HG02588 (cell line): ENCODE measurements at regions not wholly inside any gene's neighbourhood (a gene's known extent, or its start where the extent isn't known, plus 50 kb on each side); places are given as distances from the start of the nearest gene placed in this dataset.

Source experiments
- ATAC-seq: cut with Tn5 transposase; IDR thresholded peaks from one replicate; pipeline ENCODE4 v1.9.1; 2021; ENCODE audit warnings: mild to moderate bottlenecking, moderate library complexity; ENCODE audit not compliant: unreplicated experiment

- no peak for ATAC-seq
Observed at GRCh38 chr5:3811116-3811515, 215.5 kb downstream of the IRX1 start.

DNA sequence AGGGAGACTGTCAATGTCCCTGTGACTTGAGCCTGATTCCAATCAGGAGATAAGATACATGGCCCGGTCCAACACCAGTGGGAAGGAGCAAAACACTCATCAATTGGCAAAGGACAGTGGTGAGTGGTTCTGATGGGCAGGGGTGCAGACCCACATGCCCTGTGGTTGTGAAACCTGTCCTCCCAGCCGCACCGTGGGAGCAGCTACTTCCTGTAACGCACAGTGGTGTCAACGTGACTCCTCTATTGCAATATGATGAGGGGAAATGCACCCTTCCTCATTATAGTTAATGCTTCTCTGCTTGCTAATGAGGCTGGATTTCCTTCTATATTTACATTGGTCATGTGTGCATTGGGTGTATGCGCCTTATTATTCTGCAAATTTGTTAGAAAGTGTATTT, 223.0 kb downstream of the IRX1 start:
- no peak for ATAC-seq

GRCh38 chr5:3825531-3826451, 230.2 kb downstream of the IRX1 start:
- ATAC-seq = no peak

GRCh38 chr5:3827624-3828023, 232.0 kb downstream of the IRX1 start:
- ATAC-seq = no peak

GRCh38 chr5:3828761-3829160, 233.1 kb downstream of the IRX1 start:
- no peak for ATAC-seq

DNA sequence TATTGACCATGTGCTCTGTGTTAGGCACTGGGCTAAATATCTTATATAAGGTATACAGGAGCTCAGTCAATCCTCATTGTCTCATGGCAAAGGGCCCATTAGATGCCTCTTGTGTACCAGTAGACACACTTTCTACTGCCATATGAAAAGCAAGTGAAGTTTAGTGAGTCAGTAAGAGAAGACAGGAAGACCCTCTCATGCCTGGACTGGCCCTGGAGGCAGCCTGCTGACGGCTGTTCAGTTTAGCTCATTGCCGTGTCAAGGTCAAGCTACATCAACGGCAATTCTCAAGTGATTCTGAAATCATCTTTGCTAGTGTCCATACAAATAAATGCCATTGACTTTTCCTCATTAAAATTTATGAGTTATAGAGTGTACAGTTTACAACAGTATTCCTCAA, 237.9 kb downstream of the IRX1 start:
- ATAC-seq = no peak

DNA sequence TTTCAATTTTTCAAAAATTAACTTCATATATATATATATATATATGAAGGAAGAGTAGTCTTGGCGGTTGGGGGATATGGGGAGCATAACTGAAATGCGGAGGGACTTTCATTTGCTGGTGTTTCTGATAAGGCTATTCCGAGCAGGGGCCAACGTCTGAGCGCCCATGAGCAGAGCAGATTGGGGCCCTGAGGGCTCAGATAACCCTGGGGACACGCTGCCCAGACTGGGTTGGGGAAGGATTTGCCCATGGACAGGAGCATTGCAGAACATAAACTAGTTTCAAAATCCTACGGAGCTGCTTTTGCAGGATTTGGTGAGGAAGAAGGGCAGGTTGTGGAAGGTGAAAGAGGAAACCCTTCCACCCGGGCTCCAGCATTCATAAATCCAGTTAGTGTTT, 240.2 kb downstream of the IRX1 start:
- ATAC-seq = no peak

DNA sequence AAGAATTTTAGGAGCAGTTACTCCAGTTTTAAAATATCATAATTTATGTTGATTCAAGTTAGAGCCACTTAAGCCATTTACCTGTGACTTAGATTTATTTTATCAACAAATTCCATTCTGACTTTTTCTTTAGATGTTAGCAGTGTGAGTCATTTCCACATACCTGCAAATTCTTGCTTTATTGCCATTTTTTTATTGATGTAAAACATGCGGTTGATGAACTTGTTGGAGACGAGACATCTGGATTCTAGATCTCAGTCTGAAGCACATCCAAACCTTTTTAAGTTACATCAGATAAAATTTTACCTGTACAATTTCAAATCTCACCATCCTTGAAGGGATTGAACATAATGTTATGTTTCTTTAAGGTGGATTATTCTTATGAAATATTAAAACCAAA, 240.9 kb downstream of the IRX1 start:
- ATAC-seq = no peak

- no peak for ATAC-seq
Observed at GRCh38 chr5:3837506-3837905, 241.9 kb downstream of the IRX1 start.

- no peak for ATAC-seq
Observed at GRCh38 chr5:3839151-3839550, 243.5 kb downstream of the IRX1 start.

GRCh38 chr5:3842591-3842990, 247.0 kb downstream of the IRX1 start:
- ATAC-seq = no peak

DNA sequence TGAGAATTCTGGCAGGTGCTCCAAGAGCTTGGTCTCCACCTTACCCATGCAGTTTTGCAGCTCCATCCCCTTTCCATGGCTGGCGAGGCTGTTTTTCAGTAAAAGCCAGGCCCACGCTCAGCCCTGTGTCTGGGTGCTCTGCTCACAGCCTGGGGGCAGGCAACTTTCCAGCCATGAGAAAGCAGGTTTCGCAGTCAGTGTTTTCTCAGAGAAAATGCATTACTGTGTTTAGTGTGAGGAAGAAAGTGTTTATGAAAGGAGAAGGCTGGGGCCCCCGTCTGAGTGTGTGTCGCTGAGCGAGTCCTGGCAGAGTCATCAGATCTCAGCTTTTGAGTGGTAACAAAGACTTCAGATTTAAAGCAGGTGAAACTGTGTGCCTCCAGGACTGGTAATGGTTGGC, 248.1 kb downstream of the IRX1 start:
- ATAC-seq = no peak

DNA sequence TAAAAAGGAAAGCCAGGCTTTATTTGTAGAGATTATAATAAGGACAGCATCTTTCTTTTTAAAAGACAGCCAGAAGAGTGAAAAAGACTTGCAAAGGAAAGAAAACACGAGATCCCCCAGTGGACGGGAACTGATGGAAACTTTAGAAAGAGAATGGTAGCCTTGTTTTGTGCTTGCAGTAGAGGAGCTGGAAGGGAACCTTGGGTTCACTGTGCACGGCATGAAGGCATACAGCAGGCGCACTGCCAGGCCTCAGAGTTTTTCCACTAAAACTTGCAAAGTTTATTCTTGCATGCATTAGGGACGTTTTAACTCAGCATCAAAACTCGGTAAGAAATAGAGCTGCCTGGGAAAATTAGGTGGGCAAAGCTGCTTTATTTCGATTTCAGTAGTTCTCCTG, 248.6 kb downstream of the IRX1 start:
- ATAC-seq = no peak

DNA sequence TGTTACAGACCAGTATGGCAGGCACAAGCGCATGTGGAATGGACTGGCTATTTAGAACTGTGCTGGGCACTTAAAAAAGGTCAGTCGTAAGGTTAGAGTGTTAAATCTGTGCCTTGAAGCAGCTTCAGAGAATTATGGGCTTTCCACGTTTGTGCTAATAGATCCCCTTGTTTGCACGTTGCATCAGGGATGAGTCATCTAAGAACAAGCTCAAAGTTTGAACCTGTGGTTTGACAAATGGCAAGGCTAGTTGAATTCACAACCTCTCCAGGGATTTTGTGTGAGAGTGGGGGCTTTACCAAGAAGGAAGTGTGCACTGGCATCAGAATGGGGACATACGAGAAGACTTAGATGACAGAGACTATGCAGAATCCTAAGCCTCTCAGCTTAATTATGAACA, 249.6 kb downstream of the IRX1 start:
- no peak for ATAC-seq

DNA sequence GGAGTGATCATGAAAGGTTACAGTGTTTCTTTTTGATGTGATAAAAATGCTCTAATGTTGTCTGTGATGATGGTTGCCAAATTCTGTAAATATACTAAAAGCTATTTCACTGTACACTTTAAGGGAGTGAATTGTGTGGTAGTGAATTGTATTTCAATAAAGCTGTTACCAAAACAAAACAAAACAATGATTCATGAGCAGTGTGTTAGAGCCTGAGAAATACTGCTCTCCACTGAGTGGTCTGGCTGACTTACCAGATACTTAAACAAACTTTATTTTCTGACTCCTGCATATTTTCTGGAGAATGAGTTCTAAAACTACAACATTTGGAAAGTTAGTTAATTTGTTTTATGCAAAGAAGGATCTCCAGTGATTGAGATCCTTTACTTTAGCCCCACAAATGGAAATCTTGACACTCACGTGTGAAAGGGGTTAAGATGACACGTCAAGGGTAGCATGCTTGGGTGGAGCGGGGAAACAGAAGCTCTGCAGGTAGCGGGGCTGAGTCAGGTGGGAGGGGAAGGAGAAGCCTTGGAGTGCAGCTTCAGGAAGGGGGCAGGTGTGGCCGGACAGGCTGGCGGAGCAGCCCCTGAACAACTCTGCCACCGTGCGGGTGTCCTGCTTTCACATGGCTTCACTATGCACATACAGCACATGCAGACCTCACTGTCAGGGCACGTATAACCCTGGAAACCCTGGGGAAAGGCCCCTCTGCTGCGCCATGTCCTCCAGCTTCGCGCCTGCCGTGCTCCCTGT, 256.7 kb downstream of the IRX1 start:
- ATAC-seq = no peak

DNA sequence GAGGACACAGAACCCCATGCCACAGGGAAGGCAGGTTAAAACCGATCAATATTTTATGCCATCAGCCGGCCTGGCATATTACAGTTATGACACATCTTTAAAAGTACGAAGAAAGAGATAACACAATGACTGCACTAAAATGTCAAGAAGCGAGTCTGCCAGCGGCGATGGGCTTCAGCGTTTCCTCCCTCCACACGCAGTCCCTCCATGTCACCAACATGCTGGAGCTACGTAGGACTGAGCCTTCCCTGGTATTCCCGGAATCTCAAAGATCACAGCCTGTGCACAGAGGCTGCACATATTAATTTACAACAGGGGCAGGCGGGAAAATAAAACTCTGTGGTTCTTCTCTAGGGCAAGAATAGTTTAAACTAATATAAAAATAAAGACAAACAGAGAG, 257.7 kb downstream of the IRX1 start:
- ATAC-seq = no peak

GRCh38 chr5:3854188-3854821, 258.7 kb downstream of the IRX1 start:
- ATAC-seq = no peak

DNA sequence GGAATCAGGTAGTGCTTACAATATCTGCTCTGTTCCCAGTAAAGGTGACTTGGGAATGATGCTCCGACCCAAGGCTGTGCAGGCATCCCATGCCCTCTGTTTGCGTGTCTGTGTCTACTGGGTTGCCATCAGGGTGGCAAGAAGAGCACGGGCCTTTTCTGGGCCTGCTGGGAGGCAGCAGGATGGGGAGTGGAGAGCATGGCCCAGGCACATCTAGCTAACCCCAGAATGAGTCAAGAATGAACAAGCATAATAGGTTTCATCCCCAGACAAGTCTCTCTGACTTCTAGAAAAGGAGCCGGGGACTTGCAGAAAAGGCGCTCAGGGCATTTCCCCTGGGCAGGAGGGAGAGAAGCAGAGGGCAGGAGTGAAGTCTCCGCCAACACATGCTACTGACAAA, 260.4 kb downstream of the IRX1 start:
- ATAC-seq = no peak

DNA sequence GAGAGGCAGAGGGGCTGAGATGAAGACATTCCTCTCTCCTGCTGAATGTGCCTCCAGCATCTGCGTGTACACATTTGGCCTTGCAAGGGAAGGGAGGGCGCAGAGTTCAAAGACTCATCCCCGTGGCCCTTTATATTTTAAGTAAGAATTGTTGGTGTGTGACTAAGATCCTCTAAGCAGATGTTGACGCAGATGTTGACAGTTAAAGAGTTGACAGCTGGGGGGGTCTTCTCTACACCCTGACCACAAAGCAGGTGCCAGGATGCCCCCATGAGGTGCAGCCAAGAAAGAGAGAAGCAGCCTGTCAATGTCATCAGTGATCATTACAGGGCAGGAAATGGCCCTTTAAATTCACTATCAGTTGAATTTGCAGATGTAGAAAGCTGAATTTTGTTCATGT, 262.9 kb downstream of the IRX1 start:
- ATAC-seq = no peak

DNA sequence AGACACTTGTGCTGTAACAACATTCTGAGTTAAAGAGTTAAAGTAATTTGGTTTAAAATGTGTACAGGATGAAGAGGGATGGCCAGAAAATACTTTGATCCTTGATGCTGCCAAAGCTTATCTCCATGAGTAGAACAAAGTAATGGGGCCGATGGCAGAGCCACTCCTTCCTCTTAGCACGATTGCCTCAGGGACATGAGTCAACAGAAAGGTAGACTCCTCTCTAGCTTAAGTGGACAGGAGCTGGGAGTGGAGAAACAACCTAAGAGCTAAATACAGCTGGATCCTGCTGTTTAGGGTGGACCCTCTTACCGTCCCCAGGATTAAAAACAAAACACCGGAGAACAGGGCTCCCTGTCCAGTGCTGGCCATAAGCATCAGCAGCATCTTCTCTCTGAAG, 267.3 kb downstream of the IRX1 start:
- no peak for ATAC-seq

GRCh38 chr5:3875144-3875543, 279.5 kb downstream of the IRX1 start:
- ATAC-seq = no peak

- ATAC-seq = no peak
Observed at GRCh38 chr5:3878267-3878666, 282.6 kb downstream of the IRX1 start.
